HCT116 (cell line): ENCODE measurements at regions not wholly inside any gene's neighbourhood (a gene's known extent, or its start where the extent isn't known, plus 50 kb on each side); places are given as distances from the start of the nearest gene placed in this dataset.

Source experiments
- ATAC-seq: fragments of 200-7000 bp; cut with Tn5 transposase; 2 replicates; pipeline ENCODE4 v1.9.1; 2020; ENCODE audit warnings: mild to moderate bottlenecking, moderate library complexity
- BruUV-seq: library from RNA; stranded (reverse); fragments of 400-500 nt; replicated peaks from 2 replicates; lab custom pipeline; 2021; lab: Mats Ljungman, UMichigan
- CTCF ChIA-PET: fragments of 300-600 bp; sonication (Branson Sonifier 250); formaldehyde crosslinking; loops from one replicate; lab custom pipeline; 2021; ENCODE audit warnings: antibody characterized with exemption; lab: Charles Lee
- POLR2A ChIA-PET: fragments of 300-600, 350-600 bp; sonication (Branson Sonifier 250); formaldehyde crosslinking; loops from one replicate; lab custom pipeline; 2021; ENCODE audit warnings: antibody characterized with exemption; lab: Charles Lee
- RAD21 ChIA-PET, 2 experiments: fragments of 300-600 bp; sonication (Branson Sonifier 250); formaldehyde crosslinking; loops; one replicate each; lab custom pipeline; 2023; ENCODE audit warnings: low total read pairs in 2 of 2; ENCODE audit not compliant: uncharacterized antibody in 2 of 2, unreplicated experiment in 2 of 2, low non-redundant PET in 1 of 2; lab: Charles Lee
- DNase-seq: peaks from one replicate; pipeline ENCODE4 v3.0.0-alpha.2; 2010; ENCODE audit warnings: low read depth, low spot score
- H2AFZ ChIP-seq: fragments of 200-600 bp; shearing (Covaris generic), sonication (generic); 2 replicates; pipeline ENCODE4 v1.6.1; 2017; ENCODE audit warnings: low read depth, mixed run types, mixed read lengths, antibody characterized with exemption, low read length; ENCODE audit not compliant: poor library complexity, severe bottlenecking
- H3K27ac ChIP-seq: 2 replicates; pipeline ENCODE4 v1.5.1; 2012; ENCODE audit warnings: low read depth, low read length
- H3K27me3 ChIP-seq: fragments of 200-600 bp; sonication (generic); 2 replicates; pipeline ENCODE4 v1.6.1; 2016; ENCODE audit warnings: mixed run types, low read length, mixed read lengths; ENCODE audit not compliant: insufficient read depth
- H3K36me3 ChIP-seq, 2 experiments: fragments of 200-500 bp in 1 of 2; fragments of 200-600 bp in 1 of 2; sonication (Bioruptor generic) in 1 of 2; sonication (generic) in 1 of 2; 2 replicates each; pipeline versions ENCODE4 v1.5.1 to v1.6.1; 2014 to 2016; ENCODE audit warnings: low read length in 2 of 2, inconsistent platforms in 1 of 2, mixed read lengths in 1 of 2, mixed run types in 1 of 2; ENCODE audit not compliant: insufficient read depth in 2 of 2, control insufficient read depth in 1 of 2
- H3K4me1 ChIP-seq, 2 experiments: fragments of 200-600 bp in 1 of 2; sonication (generic) in 1 of 2; 2 replicates each; pipeline versions ENCODE4 v1.5.1 to v1.6.1; 2012 to 2017; ENCODE audit warnings: low read length in 2 of 2, inconsistent platforms in 1 of 2, mild to moderate bottlenecking in 1 of 2, mixed read lengths in 1 of 2, mixed run types in 1 of 2, moderate library complexity in 1 of 2; ENCODE audit not compliant: insufficient read depth in 2 of 2, control insufficient read depth in 1 of 2
- H3K4me2 ChIP-seq: fragments of 200-600 bp; sonication (generic); 2 replicates; pipeline ENCODE4 v1.6.1; 2017; ENCODE audit warnings: mixed run types, low read length, mixed read lengths
- H3K4me3 ChIP-seq, 2 experiments: fragments of 200-600 bp in 1 of 2; sonication (generic) in 1 of 2; replicated peaks in 1 of 2; 2 replicates each; pipeline ENCODE4 v1.5.1; 2011 to 2016; ENCODE audit warnings: low read length in 2 of 2, control low read depth in 1 of 2, low read depth in 1 of 2, mild to moderate bottlenecking in 1 of 2, mixed read lengths in 1 of 2, mixed run types in 1 of 2
- H3K79me2 ChIP-seq: fragments of 200-600 bp; sonication (generic); 2 replicates; pipeline ENCODE4 v1.6.1; 2017; ENCODE audit warnings: mild to moderate bottlenecking, mixed run types, low read length, moderate library complexity, mixed read lengths; ENCODE audit not compliant: insufficient read depth
- H3K9ac ChIP-seq: fragments of 200-600 bp; sonication (generic); 2 replicates; pipeline ENCODE4 v1.6.1; 2016; ENCODE audit warnings: low read length, mixed read lengths
- H3K9me2 ChIP-seq: fragments of 200-600 bp; sonication (generic), shearing (Covaris generic); 2 replicates; pipeline ENCODE4 v1.6.1; 2017; ENCODE audit warnings: mixed run types, mild to moderate bottlenecking, moderate library complexity; ENCODE audit not compliant: insufficient read depth
- H3K9me3 ChIP-seq, 2 experiments: fragments of 200-500 bp in 1 of 2; fragments of 200-600 bp in 1 of 2; sonication (Bioruptor generic) in 1 of 2; sonication (generic) in 1 of 2; 2 replicates each; pipeline ENCODE4 v1.6.1; 2014 to 2017; ENCODE audit warnings: low read length in 2 of 2, mixed read lengths in 2 of 2, inconsistent platforms in 1 of 2, low read depth in 1 of 2, mild to moderate bottlenecking in 1 of 2, mixed run types in 1 of 2, moderate library complexity in 1 of 2; ENCODE audit not compliant: control insufficient read depth in 1 of 2, insufficient read depth in 1 of 2
- H4K20me1 ChIP-seq: fragments of 200-600 bp; sonication (generic), shearing (Covaris generic); 2 replicates; pipeline ENCODE4 v1.6.1; 2017; ENCODE audit warnings: mixed run types, mild to moderate bottlenecking, moderate library complexity; ENCODE audit not compliant: insufficient read depth
- CBX3 ChIP-seq: IDR thresholded peaks from 2 replicates; pipeline ENCODE4 v1.6.1; 2012; ENCODE audit warnings: low read depth
- CEBPB ChIP-seq: IDR thresholded peaks from 2 replicates; pipeline ENCODE4 v1.6.1; 2012; ENCODE audit warnings: low read depth
- CTCF ChIP-seq, 3 experiments: fragments of 200-600 bp in 1 of 3; sonication (generic) in 1 of 3; IDR thresholded peaks in 2 of 3; conservative IDR thresholded peaks in 1 of 3; 2 replicates each; pipeline ENCODE4 v1.5.1; 2012 to 2017; ENCODE audit warnings: low read depth in 2 of 3, low read length in 2 of 3, antibody characterized with exemption in 1 of 3, borderline replicate concordance in 1 of 3, control low read depth in 1 of 3, mild to moderate bottlenecking in 1 of 3, mixed read lengths in 1 of 3, mixed run types in 1 of 3, moderate library complexity in 1 of 3; ENCODE audit not compliant: insufficient read depth in 1 of 3
- EGR1 ChIP-seq: IDR thresholded peaks from 2 replicates; pipeline ENCODE4 v1.6.1; 2012; ENCODE audit warnings: low read depth
- EZH2 ChIP-seq: fragments of 200-600 bp; sonication (generic); IDR thresholded peaks from 2 replicates; pipeline ENCODE4 v1.6.1; 2017; ENCODE audit warnings: antibody characterized with exemption, mixed run types
- EZH2phosphoT487 ChIP-seq: fragments of 200-600 bp; IDR thresholded peaks from 2 replicates; pipeline ENCODE4 v1.6.1; 2018; ENCODE audit warnings: antibody characterized with exemption, borderline replicate concordance
- FOSL1 ChIP-seq: IDR thresholded peaks from 2 replicates; pipeline ENCODE4 v1.6.1; 2012; ENCODE audit warnings: low read depth
- JUND ChIP-seq: IDR thresholded peaks from 2 replicates; pipeline ENCODE4 v1.6.1; 2012
- MAX ChIP-seq: IDR thresholded peaks from 2 replicates; pipeline ENCODE4 v1.6.1; 2012
- POLR2A ChIP-seq: IDR thresholded peaks from 2 replicates; pipeline ENCODE4 v1.7.0; 2011; ENCODE audit warnings: borderline replicate concordance; ENCODE audit not compliant: insufficient read depth, insufficient read length; ENCODE audit errors: extremely low read depth
- POLR2AphosphoS5 ChIP-seq: IDR thresholded peaks from 2 replicates; pipeline ENCODE4 v1.6.1; 2011; ENCODE audit warnings: mild to moderate bottlenecking, low read depth, low read length, moderate library complexity
- RAD21 ChIP-seq: IDR thresholded peaks from 2 replicates; pipeline ENCODE4 v1.6.1; 2012; ENCODE audit warnings: low read depth, mild to moderate bottlenecking
- SIN3A ChIP-seq: IDR thresholded peaks from 2 replicates; pipeline ENCODE4 v1.6.1; 2012; ENCODE audit warnings: low read depth
- SP1 ChIP-seq: IDR thresholded peaks from 2 replicates; pipeline ENCODE4 v1.6.1; 2012; ENCODE audit warnings: low read depth
- SRF ChIP-seq: IDR thresholded peaks from 2 replicates; pipeline ENCODE4 v1.6.1; 2012; ENCODE audit warnings: low read depth
- TCF7L2 ChIP-seq: IDR thresholded peaks from 2 replicates; pipeline ENCODE4 v1.7.0; 2011; ENCODE audit warnings: borderline replicate concordance, inconsistent platforms; ENCODE audit not compliant: insufficient read depth, insufficient read length; ENCODE audit errors: extremely low read depth
- YY1 ChIP-seq: IDR thresholded peaks from 2 replicates; pipeline ENCODE4 v1.6.1; 2011; ENCODE audit warnings: low read length, low read depth, moderate library complexity, mild to moderate bottlenecking; ENCODE audit not compliant: insufficient replicate concordance; ENCODE audit errors: extremely low read depth
- ZBTB33 ChIP-seq: IDR thresholded peaks from 2 replicates; pipeline ENCODE4 v1.6.1; 2011; ENCODE audit warnings: mild to moderate bottlenecking, low read length, moderate library complexity; ENCODE audit not compliant: insufficient replicate concordance; ENCODE audit errors: extremely low read depth
- ZFX ChIP-seq: fragments of 450-650 bp; IDR thresholded peaks from 2 replicates; pipeline ENCODE4 v1.6.1; 2017
- ZNF274 ChIP-seq: fragments of 200-500 bp; sonication (Bioruptor generic); IDR thresholded peaks from 2 replicates; pipeline ENCODE4 v1.6.1; 2014; ENCODE audit warnings: mild to moderate bottlenecking, low read depth, low read length, inconsistent platforms
- intact Hi-C: fragments of 100-400 bp; cut with micrococcal nuclease; formaldehyde crosslinking; loops from 2 replicates; pipeline ENCODE4 v1.10.0; 2022

GRCh38 chr6:85388531-85388930 lies 61.4 kb upstream of the NT5E start:
- ATAC-seq (no peak), DNase-seq (no peak)
- Histone ChIP-seq H3K36me3 (no peaks in the 10 kb centered on the region), H3K4me3 (no peak overlapping the region), H3K9ac (no peak overlapping the region), H4K20me1 (no peaks in the 10 kb centered on the region), H3K4me2 (no peak overlapping the region), H3K4me1 (peaks cover 0 to 21% of the 10 kb centered on the region in 2 experiments; a peak in 1 of 4 replicates), H3K27ac (no peak overlapping the region), H2AFZ (no peak overlapping the region), H3K79me2 (no peaks in the 10 kb centered on the region), H3K9me2 (no peaks in the 10 kb centered on the region), H3K9me3 (no peaks in the 10 kb centered on the region), H3K27me3 (no peaks in the 10 kb centered on the region)
- TF ChIP-seq POLR2A (no peak), JUND (no peak), EZH2phosphoT487 (no peak), EZH2 (no peak), EGR1 (no peak), CBX3 (no peak), SRF (no peak), FOSL1 (no peak), POLR2AphosphoS5 (no peak), CEBPB (no peak), SP1 (no peak), SIN3A (no peak), RAD21 (no peak), ZBTB33 (no peak), ZNF274 (no peak), MAX (no peak), YY1 (no peak), CTCF (IDR thresholded peaks at IDR 0.05 in 2 of 3, conservative IDR thresholded peaks at IDR 0.05 in 1 of 3; ENCODE audit: borderline replicate concordance in 1 of 3, insufficient read depth in 1 of 3, low read depth in 2 of 3, low read length in 2 of 3) (no peak), ZFX (no peak), TCF7L2 (no peak)
- POLR2A ChIA-PET = no interaction called here
- CTCF ChIA-PET = no interaction called here
- RAD21 ChIA-PET = no interaction called here
- no TSS peak for BruUV-seq
- intact Hi-C loops = no loop called here
